GM19035 (cell line): ENCODE measurements at regions not wholly inside any gene's neighbourhood (a gene's known extent, or its start where the extent isn't known, plus 50 kb on each side); places are given as distances from the start of the nearest gene placed in this dataset.

Source experiments
- ATAC-seq: cut with Tn5 transposase; IDR thresholded peaks from one replicate; pipeline ENCODE4 v1.9.1; 2021; ENCODE audit not compliant: unreplicated experiment

DNA sequence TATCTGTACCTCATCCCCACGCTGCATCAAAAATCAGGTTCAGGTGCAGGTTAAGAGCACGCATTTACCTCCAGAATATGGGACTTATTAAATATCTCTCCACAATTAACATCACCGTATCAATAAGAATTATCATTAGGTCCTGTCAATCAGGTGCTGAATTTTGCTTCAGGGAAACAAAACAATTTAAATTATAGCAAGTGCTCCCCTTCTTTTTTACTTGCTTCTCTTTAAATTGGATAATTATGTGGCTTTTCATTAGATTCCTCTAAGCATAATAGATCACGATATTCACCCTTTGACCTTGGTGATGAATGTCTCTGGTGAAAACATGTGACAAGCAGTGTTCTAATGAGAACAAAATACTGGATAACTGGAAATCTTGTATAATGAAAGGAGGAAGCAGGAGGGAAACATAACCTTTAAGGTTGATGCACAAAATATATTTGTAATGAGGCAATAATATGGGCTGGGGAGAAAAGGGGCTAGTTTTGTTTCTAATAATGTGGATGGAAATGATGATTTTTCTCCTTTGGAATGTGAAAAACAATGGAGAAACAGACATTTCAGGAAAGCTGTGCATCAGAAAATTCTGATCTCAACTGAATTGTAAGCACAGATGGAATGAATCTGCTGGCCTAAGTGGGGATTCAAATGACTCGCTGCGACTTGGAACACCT is 166.9 kb downstream of the SNX10 start:
- ATAC-seq: no peak

DNA sequence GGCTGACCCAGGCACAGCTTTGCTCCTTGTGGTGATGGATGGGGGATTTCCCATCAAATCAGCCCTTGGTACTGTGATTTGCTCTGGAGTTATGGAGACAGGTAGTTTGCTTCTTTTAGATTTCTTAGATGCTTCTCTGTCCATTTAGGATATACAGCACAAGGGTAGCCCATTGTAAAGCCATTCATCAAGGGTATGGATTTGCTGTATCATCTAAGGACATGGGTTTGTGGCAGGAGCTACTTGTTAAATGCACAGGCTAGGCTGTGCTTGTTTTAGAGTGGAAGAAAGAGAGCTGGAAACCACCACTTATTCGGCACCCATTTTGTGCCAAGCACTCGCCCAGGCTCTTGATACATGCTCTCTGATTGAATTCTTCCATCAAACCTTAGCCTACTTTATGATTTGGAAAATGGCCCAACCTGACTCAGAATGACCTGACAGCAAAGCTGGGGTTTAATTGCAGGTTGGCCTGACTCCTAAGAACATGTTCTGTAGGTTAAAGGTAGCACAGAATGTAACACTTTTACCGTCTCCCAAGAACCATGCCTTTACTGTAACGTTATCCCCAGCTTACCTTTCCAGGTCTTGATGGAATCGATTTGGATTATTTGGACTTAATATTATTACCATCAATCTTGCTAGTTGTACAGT is 168.0 kb downstream of the SNX10 start:
- ATAC-seq: no peak

DNA sequence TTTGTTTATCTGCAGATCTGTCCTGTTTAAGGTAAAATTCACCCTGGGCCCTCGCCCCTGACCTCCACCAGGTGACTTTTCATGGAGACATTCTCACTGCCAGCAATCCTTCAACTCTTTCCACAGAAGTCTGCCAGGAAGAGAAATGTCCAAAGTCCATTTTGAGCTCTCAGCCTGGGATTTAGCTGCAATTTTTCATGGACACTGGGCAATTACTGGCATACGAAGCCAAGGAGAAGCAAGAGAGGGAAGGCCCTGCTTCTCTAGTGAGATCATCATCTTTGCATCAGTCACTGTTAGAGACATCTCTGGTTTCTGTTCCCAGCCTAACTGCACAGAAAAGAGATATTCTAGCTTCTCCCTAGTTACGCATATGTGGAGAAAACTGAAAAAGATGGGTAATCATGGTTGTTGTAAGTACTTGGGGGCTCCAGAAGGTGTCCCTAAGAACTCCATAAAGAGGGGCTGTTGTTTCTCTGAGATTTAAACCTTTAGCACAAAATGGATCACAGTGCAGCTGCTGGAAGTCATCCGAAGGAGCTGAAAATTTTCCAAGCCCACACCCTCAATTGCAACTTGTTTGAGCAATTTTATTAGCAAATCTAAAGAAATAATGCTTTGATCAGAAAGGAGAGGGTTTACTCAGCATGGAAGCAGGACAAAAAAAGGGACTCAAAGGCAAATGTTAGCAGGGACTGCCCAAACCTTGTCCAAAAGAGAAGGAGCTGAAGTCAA is 168.9 kb downstream of the SNX10 start:
- no peak for ATAC-seq

DNA sequence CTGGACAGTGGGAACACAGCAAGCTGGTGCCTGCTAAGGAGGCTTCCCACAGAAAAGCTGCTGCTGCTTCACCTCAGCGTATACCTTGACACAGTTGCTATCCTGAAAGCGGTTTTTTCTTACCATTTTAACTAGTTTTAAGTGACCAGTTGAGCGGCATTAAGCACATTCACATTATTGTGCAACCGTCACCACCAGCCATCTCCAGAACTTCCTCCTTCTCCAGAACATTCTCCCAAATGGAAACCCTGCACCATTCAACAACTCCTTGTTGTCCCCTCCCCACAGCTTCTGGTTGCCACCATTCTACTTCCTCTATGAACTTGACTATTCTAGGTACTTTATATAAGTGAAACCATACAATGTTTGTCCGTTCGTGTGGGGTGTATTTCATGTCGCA is 169.9 kb downstream of the SNX10 start:
- ATAC-seq: no peak

DNA sequence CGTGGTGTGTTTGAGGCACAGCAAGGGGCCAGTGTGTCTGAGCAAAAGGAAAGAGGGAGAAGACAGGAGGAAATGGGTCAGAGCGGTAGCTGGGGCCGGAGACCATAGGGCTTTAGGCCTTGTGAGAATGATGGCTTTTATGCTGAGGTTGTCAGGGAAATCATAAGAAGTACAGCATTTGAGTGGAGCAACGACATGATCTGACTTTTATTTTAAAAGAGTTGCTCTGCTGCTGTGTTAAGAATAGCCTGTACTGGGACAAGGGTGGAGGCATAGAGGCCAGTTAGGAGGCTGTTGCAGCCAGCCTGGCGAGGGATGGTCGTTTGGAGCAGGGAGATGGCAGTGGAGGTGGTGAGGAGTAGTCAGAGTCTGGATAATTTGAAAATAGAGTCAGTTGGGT is 174.3 kb downstream of the SNX10 start:
- ATAC-seq: no peak

DNA sequence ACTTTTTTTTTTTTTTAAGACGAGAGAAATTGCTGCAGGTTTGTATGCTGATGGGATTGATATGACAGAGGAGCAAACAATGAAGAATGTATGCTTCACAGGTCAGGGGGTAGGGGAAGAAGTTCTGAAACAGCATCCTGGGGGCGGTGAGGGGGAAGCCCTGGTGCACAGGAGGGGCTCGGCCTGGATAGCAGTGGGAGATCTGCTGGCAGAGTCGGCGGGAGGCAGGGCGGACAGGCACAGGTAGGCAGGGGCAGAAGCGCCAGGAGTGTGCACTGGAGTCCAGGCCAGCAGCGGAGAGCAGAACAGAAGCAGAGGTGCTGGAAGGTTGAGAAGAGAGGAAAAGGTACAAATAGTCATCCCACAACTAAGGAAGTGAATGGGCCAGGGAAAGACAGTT is 175.4 kb downstream of the SNX10 start:
- no peak for ATAC-seq

DNA sequence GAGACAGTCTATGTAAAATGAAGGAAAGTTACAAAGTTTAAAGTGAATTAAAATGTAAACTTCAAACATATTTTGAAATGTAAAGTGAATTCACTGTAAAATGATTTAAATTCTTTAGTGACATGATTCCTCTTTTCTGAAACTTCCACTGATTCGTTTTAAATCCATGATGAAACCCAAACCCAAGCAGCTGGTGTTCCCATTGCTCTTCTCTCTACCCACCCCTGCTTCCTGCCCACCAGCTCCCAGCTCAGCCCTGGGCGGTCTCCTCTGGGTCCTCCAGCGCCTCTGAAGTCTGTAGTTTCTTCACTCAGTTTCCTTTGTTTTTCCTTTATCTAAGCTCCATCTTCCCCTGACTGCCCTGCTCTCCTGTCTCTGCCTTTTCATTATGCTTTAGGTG is 175.9 kb downstream of the SNX10 start:
- no peak for ATAC-seq

DNA sequence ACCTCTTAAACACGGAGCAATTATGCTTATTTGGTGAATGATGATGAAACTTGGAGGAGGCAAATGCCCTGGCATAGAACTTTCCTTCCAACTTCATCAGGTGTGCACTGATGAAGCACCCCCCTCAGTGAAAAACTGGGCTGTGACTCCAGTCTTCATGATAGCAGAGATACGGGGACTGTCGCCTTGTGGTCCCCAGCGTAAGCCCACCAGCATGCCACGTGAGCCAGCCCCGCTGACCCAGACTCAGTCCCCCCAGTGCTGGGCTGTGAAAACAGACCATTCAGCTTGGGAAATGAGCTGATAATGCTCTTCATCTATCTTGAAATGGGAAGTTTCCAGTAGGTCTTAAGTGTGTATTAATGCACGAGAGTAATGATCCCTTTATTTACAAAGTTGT is 177.0 kb downstream of the SNX10 start:
- ATAC-seq: no peak

DNA sequence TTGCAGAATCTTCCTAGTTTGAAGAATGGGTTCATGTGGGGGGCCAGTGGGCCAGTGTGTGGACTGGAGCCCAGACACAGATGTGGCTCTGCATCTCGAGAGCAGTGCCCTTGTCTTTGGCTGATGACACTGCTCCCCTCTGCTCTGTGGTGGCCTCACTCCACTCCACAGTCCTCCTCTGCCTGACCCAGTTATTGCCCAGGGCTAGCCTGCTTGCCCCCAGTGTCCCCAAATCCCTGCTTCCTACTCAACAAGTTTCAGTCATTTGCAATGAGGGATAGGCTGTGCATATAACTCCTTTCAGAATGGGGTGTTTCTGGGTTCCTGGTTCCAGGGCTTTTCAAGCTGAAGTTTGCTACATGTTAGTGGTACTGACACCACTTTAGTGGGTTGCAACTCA is 177.5 kb downstream of the SNX10 start:
- ATAC-seq: no peak

DNA sequence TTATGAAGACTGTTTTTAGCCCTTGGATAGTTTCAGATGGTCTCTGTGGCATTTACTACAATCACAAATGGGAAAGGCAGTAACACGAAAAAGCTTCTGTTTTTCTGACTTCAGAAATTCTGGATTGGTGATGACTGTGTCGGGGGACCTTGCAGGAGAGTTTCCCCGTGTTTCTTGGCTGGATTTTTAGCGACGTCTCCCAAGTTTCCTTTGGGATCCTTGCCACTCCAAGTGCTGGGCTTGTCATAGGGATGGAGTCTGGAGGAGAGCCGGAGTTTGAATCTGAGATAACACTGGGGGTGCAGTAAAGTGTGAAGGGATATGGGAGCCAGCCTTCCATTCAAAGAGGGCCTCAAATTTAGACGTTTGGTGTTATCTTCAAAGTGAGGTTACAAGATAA is 179.0 kb downstream of the SNX10 start:
- no peak for ATAC-seq

DNA sequence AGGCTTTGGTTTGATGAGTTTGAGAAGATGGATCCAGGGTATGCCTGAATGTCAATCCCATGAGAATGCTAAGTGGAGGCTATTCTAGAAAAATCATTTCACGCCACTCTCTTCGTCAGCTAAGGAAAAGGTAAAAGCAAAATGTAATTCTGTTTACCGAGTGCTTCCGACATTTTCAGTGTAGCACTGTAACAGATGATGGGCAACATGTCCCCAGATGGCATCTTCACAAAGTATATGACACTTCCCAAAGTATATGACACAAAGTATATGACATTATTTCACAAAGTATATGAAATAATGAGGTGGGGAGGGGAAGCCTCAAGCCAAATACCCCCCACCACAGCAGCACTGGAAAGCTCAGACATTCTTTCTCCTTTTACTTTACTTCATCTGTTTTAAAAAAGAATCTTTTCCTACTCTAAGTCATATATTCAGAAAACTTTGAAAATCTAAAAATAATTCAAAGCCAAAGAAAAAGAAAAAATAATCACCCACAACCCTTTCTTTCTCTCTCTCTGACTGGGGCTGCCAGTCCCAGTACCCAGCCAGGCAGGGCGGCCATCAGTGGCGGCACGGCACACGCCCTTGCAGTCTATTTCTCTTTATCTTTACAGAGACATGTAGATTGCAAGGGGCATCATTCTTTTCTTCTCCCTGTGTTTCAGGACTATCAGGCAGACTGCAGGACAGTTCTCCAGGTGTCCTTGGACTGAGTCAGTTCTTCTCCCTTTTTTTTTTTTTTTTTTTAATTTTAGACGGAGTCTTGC is 179.8 kb downstream of the SNX10 start:
- ATAC-seq: no peak

DNA sequence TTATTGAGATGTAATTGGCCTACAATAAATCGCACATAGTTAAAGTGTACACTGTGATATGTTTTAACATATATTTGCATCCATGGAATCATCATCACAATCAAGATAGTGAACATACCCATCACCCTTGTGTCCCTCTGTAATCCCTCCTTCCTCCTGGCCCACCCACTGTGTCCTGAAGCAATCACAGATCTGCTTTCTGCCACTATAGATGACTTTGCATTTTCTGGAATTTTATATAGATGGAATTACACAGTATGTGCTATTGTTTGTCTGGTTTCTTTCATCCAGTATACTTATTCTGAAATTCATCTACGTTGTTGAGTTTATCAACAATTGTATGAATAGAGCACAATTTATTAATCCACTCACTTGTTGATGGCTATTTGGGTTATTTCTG is 181.3 kb downstream of the SNX10 start:
- ATAC-seq: no peak

DNA sequence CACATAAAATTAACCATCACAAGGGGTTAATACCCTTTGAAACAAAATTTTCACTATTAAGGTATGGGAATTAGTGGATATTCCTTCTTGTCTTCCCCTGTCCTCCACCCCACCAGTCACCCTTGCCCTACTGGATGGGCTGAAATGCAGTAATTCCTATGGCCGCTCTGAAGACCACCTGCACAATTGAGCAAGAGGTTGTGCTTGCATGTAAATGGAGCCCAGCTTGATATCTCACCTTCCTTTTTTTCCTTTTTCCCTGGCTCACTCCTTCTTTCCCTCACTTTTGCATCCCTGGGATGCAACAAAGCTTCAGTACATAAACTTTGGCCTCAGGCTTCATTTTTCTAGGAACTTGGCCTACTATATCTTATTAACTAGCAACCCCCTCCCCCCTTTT is 184.6 kb downstream of the SNX10 start:
- ATAC-seq: no peak

DNA sequence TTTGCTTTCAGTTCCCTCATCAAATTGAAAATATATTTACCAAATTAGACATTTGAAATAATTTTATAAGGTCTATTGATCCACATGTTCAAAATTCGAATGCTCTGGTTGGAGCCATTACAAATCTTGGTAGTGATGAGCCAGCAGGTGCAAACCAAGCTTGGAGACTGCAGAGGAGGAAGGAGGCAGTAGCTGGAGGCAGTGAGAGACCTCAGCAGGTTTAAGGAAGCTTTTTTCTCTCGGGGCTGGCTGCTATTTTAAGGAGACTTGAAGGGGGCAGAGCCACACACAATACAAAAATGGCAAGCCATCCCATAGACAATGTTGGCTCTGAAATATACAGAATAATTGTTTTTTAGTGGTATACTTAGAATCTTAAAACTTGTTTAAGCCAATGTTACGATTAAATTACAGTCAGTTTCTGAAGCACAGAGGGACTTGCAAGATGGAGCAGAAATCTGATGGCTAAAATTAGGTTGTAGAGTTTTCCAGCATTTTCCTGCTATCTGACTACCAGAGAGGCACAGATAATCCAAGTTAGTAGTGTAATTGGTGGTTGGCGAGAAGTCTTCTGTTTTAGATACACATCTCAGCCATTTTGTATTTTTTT is 185.8 kb downstream of the SNX10 start:
- no peak for ATAC-seq

DNA sequence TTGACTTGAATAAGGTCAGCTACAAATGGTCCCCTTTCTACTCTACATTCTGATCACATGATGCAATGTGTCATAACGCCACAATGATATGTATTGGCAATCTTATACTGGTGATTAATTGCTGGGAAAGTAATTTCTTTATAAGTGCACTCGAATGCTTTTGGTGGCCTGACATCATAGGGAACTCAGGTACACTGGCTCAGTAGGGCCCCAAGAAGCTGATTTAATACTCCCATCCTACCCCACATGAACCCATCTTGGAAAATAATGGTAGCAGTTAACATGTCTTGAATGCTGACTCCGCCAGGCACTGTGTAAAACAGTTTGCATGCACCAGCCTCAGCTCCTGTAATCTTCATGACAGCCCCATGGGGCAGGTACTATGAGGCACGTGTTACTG is 186.9 kb downstream of the SNX10 start:
- no peak for ATAC-seq

DNA sequence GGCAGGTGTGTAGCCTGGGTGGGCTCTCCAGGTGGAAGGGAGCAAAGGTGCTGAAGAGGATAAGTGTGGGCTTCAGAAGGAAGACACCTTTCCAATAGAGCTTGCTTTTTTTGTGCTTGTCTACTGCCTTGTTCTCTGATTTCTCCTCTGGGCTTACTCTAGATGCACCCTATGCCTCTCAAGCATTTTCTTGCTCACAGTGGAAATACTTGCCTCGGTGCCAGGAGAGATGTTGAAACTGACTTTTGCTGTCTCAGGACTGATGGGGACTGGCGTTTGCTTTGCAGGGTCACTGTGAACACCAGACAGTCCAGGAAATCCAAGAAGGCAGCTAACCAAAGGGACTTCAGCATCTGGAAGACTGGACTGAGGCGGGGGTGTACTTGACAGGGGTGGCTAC is 187.9 kb downstream of the SNX10 start:
- no peak for ATAC-seq

DNA sequence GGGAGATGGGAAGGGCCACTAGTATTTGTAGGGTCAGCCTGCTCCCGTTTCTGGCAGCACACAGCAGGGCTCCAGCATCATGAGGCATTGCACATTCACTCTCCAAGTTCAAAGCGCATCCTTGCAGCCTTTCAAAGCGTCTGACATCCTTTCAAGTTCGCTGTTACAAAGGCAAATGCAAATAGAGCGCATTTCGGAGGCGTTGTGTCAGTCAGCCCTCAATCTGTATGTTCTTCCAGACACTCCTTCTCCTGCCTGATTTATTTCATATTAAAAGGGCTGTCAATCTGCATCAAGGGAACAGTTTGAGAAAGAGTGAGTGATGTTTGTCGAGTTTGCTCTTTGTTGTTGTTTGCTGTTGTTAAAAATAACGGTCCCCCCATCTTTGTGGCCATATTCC is 188.5 kb downstream of the SNX10 start:
- ATAC-seq: no peak

DNA sequence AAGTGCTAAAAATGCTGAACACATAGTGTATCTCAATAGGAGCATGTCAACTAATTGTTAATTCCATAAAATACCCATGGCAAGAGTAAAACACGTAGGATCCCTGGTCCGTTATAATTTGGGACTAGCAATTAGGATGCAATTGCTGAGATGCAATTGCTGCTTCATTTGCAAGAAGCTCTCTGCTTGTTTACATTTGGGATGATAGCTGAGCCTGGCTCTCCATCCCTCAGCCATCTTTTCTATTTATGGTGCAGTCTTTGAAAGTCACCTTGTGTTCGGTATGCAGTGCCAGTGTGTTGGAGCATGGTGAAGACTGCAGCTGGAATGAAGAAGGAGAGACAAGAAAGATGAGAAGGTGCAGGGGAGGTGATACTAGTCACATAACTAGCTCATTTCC is 191.3 kb downstream of the SNX10 start:
- no peak for ATAC-seq

DNA sequence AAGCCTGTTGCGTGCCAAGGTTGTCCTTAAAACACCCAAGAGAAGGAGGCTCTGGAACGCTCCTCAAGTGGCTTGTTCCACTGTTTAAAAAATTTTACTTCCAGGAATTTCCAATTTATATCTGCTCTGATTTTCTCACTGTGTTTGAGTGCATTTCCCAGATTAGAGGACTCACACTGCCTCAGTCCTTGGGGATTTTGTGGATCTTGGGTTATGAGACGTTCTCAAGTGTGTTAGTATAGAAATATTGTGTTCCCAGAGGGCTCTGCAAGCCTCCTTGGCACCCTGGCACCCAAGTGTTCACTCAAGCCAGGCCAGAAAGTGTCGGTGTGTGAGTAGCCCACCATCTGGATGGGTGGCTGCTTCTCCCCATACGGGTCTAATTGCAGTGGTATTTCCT is 192.2 kb downstream of the SNX10 start:
- ATAC-seq: no peak

DNA sequence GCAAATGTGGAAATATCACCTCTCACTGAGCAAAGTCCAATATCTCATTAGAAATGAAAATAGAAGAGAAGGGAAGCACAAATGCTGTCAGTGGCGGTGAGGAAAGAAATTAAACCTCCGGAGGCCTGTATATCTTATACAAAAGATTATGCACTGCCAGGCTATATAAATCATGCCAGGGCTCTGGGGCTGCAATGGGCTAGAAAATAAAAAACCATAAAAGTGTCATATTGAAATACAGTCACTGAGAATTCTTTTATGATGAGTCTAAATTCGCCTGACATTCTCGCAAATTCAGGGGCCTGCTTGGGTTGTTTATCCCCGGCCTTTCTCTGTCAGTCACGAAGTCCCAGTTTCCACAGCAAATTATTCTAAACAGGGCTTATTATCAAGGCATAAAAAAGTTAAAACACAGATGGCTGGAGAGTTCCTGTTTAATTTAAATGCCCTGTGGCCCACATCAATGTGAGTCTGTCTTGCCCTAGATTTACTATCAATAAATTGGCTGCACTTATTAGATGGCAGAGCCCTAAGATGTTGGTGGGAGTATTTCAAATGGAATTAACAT is 193.8 kb downstream of the SNX10 start:
- ATAC-seq: no peak

DNA sequence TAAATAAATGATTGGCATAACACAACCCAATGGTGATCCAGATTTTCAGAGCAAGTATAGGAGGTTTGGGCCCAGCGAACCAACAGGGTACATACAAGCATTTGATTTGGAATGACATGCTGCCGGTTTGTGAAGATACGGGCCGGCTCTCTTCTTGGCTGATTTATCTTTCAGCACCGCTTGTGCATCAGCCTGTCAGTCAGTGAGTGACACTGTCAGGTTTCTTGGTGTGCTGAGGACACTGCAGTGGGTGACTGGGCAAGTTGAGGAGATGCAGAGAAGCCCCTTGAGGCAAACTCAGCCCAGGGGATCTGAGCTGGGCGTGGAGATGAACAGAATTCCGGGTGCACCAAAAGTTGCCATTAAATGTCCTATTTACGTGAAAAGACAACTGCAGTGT is 194.5 kb downstream of the SNX10 start:
- no peak for ATAC-seq
